Activated CD8-positive, alpha-beta memory T cell treated with anti-CD3 and anti-CD28 coated beads, Interleukin-2, amount 10 ng/mL, durations not matched to agents 7 days and 5 days (primary cell): ENCODE measurements at regions not wholly inside any gene's neighbourhood (a gene's known extent, or its start where the extent isn't known, plus 50 kb on each side); places are given as distances from the start of the nearest gene placed in this dataset.
A peak's percentile ranks its signal among the peaks of the same experiment; 100 is the strongest.

Experiments
- ATAC-seq: fragments of 150-1000 bp; cut with Tn5 transposase; one replicate; pipeline ENCODE4 v1.10.0; 2021; ENCODE audit warnings: moderate library complexity
- CTCF ChIA-PET: fragments of 350-600 bp; sonication (Branson Sonifier 250); formaldehyde crosslinking; loops from one replicate; lab custom pipeline; 2021; ENCODE audit warnings: antibody characterized with exemption; lab: Charles Lee
- DNase-seq: peaks from one replicate; pipeline ENCODE4 v3.0.0-alpha.2; 2020
- H3K27ac Mint-ChIP-seq: one replicate; pipeline ENCODE4 v1.8.0; 2021; ENCODE audit warnings: mild to moderate bottlenecking, mixed read lengths
- H3K27me3 Mint-ChIP-seq: one replicate; pipeline ENCODE4 v1.8.0; 2021; ENCODE audit warnings: mixed read lengths
- H3K36me3 Mint-ChIP-seq: one replicate; pipeline ENCODE4 v1.8.0; 2021; ENCODE audit warnings: mild to moderate bottlenecking, mixed read lengths
- H3K4me1 Mint-ChIP-seq: one replicate; pipeline ENCODE4 v1.8.0; 2021; ENCODE audit warnings: mixed read lengths
- H3K4me3 Mint-ChIP-seq: one replicate; pipeline ENCODE4 v1.8.0; 2021; ENCODE audit warnings: mild to moderate bottlenecking, moderate library complexity, mixed read lengths
- H3K9me3 Mint-ChIP-seq: one replicate; pipeline ENCODE4 v1.8.0; 2022; ENCODE audit warnings: low read depth, mixed read lengths

DNA sequence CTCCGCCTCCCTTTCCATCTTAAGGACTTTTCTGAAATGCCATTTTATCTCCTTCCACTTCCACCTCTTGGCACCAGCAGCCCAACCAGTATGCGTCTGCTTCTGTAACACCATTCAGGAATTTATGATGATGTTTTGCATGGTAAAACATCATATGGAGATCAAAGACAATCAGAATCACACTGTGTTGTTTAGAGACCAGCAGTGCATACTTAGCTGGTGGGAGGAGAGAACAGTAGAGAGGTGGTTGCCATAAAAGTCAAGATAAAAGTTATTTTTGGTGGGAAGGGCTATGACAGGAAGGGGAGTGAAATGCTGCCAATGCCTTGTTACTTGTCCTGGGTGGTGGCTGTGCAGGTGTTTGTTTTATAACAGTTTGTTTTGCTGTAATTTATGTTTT, 268.0 kb downstream of the OPA1 start:
- peaks cover 28% of the 10 kb centered on the region for H3K27me3 Mint-ChIP-seq
- no peak overlapping the region for H3K27ac Mint-ChIP-seq
- DNase-seq (no peak), ATAC-seq (no peak)
- no peaks in the 10 kb centered on the region for H3K36me3 Mint-ChIP-seq
- no peak overlapping the region for H3K4me3 Mint-ChIP-seq
- CTCF ChIA-PET, result no interaction called here
- H3K4me1 Mint-ChIP-seq, result no peaks in the 10 kb centered on the region
- H3K9me3 Mint-ChIP-seq, result no peaks in the 10 kb centered on the region

- DNase-seq (no peak), ATAC-seq (no peak)
- Mint-ChIP-seq H3K27ac (no peak overlapping the region), H3K4me1 (no peaks in the 10 kb centered on the region), H3K27me3 (peaks cover 33% of the 10 kb centered on the region), H3K4me3 (no peak overlapping the region), H3K9me3 (no peaks in the 10 kb centered on the region), H3K36me3 (no peaks in the 10 kb centered on the region)
- CTCF ChIA-PET, result interaction anchor here (0.8 kb wide), 1 partner anchor 9 kb away, joined by 3 read pairs; no protein-coding TSS in a partner anchor
These were observed 269.8 kb downstream of the OPA1 start for GRCh38 chr3:193862843-193863242.

GRCh38 chr3:193863657-193864357, 270.8 kb downstream of the OPA1 start:
- Mint-ChIP-seq H3K4me1 (peaks cover under 1% of the 10 kb centered on the region), H3K4me3 (no peak overlapping the region), H3K27me3 (peaks cover 41% of the 10 kb centered on the region), H3K36me3 (no peaks in the 10 kb centered on the region), H3K9me3 (no peaks in the 10 kb centered on the region), H3K27ac (no peak overlapping the region)
- CTCF ChIA-PET, result no interaction called here
- no peak for ATAC-seq
- DNase-seq, result no peak

DNA sequence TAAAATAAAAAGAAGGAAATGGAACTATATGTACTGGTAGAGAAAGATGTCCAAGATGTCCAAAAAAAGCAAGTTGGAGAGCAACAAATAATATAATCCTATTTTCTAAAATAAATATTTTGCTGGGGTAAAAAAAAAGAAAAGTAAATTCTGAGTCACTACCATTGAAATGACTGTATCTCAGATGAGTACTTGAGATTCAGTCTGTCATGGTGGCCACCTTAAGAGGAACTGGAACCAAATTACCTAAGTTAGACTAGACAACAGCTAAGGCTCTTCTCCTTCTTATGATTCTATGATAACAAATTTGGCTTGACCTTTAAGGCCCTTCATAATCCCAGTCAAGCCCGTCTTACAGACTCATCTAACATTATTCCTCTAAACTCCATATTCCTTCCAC, 270.6 kb upstream of the HES1 start:
- ATAC-seq (no peak), DNase-seq (no peak)
- no peak overlapping the region for H3K27ac Mint-ChIP-seq
- no peaks in the 10 kb centered on the region for H3K9me3 Mint-ChIP-seq
- peaks cover 49% of the 10 kb centered on the region for H3K27me3 Mint-ChIP-seq
- H3K4me3 Mint-ChIP-seq, result no peak overlapping the region
- peaks cover 6% of the 10 kb centered on the region for H3K4me1 Mint-ChIP-seq
- CTCF ChIA-PET, result no interaction called here
- no peaks in the 10 kb centered on the region for H3K36me3 Mint-ChIP-seq

- Mint-ChIP-seq H3K27ac (no peak overlapping the region), H3K27me3 (peaks cover 54% of the 10 kb centered on the region), H3K4me3 (no peak overlapping the region), H3K36me3 (no peaks in the 10 kb centered on the region), H3K4me1 (peaks cover 6% of the 10 kb centered on the region), H3K9me3 (no peaks in the 10 kb centered on the region)
- CTCF ChIA-PET, result no interaction called here
- ATAC-seq (no peak), DNase-seq (no peak)
These were observed 270.0 kb upstream of the HES1 start for GRCh38 chr3:193865896-193866480.

DNA sequence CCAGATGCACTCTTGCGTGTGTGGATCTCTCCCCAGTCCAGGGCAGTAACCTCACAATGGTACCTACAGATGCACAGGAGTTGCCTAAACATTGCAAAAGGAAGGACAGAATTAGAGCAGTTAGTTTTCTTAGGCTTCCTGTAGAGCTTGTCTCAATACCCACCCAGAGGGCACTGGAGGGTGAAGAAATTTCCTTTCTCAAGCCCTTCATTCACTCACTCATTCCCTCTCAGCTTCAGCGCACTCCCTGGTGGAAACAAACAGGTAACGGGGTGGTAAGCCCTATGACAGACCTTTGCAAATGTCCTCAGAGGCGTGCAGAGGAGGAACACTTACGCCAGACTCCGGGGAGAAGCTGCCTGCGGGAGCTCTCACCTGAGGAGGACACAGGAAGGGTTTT, 267.4 kb upstream of the HES1 start:
- peaks cover 45% of the 10 kb centered on the region for H3K27me3 Mint-ChIP-seq
- H3K27ac Mint-ChIP-seq, result no peak overlapping the region
- no peaks in the 10 kb centered on the region for H3K36me3 Mint-ChIP-seq
- ATAC-seq, result no peak
- no peak overlapping the region for H3K4me3 Mint-ChIP-seq
- no peaks in the 10 kb centered on the region for H3K9me3 Mint-ChIP-seq
- H3K4me1 Mint-ChIP-seq, result peaks cover 9% of the 10 kb centered on the region
- CTCF ChIA-PET, result no interaction called here
- no peak for DNase-seq

- DNase-seq (no peak), ATAC-seq (peak; percentile 47)
- peaks cover 45% of the 10 kb centered on the region for H3K27me3 Mint-ChIP-seq
- no peaks in the 10 kb centered on the region for H3K36me3 Mint-ChIP-seq
- no peak overlapping the region for H3K27ac Mint-ChIP-seq
- peaks cover 9% of the 10 kb centered on the region for H3K4me1 Mint-ChIP-seq
- H3K9me3 Mint-ChIP-seq, result no peaks in the 10 kb centered on the region
- CTCF ChIA-PET, result no interaction called here
- no peak overlapping the region for H3K4me3 Mint-ChIP-seq
These were observed 266.4 kb upstream of the HES1 start for GRCh38 chr3:193869221-193870201.

GRCh38 chr3:193870376-193871219, 265.4 kb upstream of the HES1 start:
- H3K27ac Mint-ChIP-seq, result no peak overlapping the region
- H3K27me3 Mint-ChIP-seq, result peaks cover 48% of the 10 kb centered on the region
- peaks cover 9% of the 10 kb centered on the region for H3K4me1 Mint-ChIP-seq
- H3K9me3 Mint-ChIP-seq, result no peaks in the 10 kb centered on the region
- DNase-seq, result no peak
- no peak for ATAC-seq
- CTCF ChIA-PET, result no interaction called here
- no peaks in the 10 kb centered on the region for H3K36me3 Mint-ChIP-seq
- no peak overlapping the region for H3K4me3 Mint-ChIP-seq

DNA sequence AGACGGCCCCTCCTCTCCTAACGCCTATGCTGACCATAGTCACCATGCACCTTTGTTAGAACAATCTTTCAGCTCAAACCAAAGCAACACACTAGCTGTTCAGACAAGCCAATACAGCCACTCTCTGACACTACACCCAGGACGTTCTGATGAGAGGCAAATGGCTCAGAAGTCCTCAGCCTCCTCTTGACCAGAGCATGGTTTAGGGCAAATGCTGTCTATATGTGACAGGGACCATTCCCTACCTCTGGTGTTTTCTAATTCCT, 264.8 kb upstream of the HES1 start:
- CTCF ChIA-PET, result no interaction called here
- no peaks in the 10 kb centered on the region for H3K36me3 Mint-ChIP-seq
- H3K9me3 Mint-ChIP-seq, result no peaks in the 10 kb centered on the region
- peaks cover 45% of the 10 kb centered on the region for H3K27me3 Mint-ChIP-seq
- no peak overlapping the region for H3K4me3 Mint-ChIP-seq
- DNase-seq (no peak), ATAC-seq (no peak)
- H3K4me1 Mint-ChIP-seq, result peaks cover 9% of the 10 kb centered on the region
- no peak overlapping the region for H3K27ac Mint-ChIP-seq

DNA sequence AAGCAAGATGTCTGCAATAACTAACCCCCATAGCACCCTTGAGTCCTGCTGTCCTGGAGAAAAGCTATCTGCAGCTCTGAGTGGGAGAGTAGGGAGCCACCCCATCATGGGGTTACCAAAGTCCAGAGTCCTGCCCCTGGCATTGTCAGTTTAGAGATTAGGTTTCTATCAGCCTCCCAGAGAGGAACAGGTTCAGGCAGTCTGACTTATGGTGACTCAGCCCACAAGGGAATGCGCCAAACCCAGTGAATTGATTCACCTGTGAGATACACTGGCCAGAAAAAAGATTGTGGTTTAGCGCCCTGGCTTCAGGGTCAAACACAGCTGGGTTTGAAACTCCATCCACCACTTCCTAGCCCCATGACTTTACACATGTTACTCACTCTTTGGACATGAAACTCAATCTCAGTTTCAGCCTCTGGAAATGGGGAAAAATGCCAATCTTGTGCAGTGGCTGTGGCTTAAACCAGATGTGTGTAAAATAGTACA, 263.6 kb upstream of the HES1 start:
- Mint-ChIP-seq H3K27ac (no peak overlapping the region), H3K9me3 (no peaks in the 10 kb centered on the region), H3K27me3 (peaks cover 53% of the 10 kb centered on the region), H3K36me3 (no peaks in the 10 kb centered on the region), H3K4me1 (peaks cover 9% of the 10 kb centered on the region), H3K4me3 (no peak overlapping the region)
- CTCF ChIA-PET, result interaction anchor here (1.1 to 1.5 kb wide), 2 partner anchors 10 to 443 kb away, joined by 3 read pairs; no protein-coding TSS in a partner anchor
- ATAC-seq, result peak; percentile 20
- no peak for DNase-seq

GRCh38 chr3:193873426-193874201, 262.3 kb upstream of the HES1 start:
- H3K9me3 Mint-ChIP-seq, result no peaks in the 10 kb centered on the region
- H3K4me1 Mint-ChIP-seq, result peaks cover 9% of the 10 kb centered on the region
- DNase-seq (no peak), ATAC-seq (no peak)
- peaks cover 46% of the 10 kb centered on the region for H3K27me3 Mint-ChIP-seq
- CTCF ChIA-PET, result interaction anchor here (1.5 kb wide), 1 partner anchor 442 kb away, joined by 3 read pairs; no protein-coding TSS in a partner anchor
- H3K36me3 Mint-ChIP-seq, result no peaks in the 10 kb centered on the region
- no peak overlapping the region for H3K4me3 Mint-ChIP-seq
- no peak overlapping the region for H3K27ac Mint-ChIP-seq

GRCh38 chr3:193874512-193874911, 261.4 kb upstream of the HES1 start:
- Mint-ChIP-seq H3K36me3 (no peaks in the 10 kb centered on the region), H3K9me3 (no peaks in the 10 kb centered on the region), H3K4me3 (no peak overlapping the region), H3K27ac (no peak overlapping the region), H3K27me3 (peaks cover 41% of the 10 kb centered on the region), H3K4me1 (peaks cover 7% of the 10 kb centered on the region)
- CTCF ChIA-PET, result no interaction called here
- DNase-seq (no peak), ATAC-seq (no peak)
